NCI-H69 (cell line): ENCODE measurements at regions not wholly inside any gene's neighbourhood (a gene's known extent, or its start where the extent isn't known, plus 50 kb on each side); places are given as distances from the start of the nearest gene placed in this dataset.

Experiments used
- DNase-seq: peaks from one replicate; lab custom pipeline; 2025; lab: John Stamatoyannopoulos, UW

DNA sequence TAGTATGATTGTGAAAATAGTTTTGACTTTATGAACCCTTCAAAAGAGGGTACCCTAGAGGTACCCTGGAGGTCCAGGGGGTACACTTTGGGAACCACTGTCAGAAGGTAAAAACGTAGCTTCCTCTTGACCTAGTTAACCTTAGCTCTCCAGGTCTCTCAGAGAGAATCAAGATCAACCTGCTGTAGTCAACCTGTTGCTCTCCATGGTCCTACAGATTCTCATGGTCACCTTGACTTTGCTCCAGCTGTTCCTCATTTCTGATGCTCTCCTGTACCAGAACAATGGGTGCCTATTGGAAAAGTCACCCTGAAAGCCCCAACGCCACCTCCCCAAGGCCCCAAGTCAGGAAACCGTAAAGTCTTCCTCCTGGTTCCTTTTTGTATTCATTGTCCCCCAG lies 294.4 kb upstream of the CDH4 start:
- DNase-seq = no peak

DNA sequence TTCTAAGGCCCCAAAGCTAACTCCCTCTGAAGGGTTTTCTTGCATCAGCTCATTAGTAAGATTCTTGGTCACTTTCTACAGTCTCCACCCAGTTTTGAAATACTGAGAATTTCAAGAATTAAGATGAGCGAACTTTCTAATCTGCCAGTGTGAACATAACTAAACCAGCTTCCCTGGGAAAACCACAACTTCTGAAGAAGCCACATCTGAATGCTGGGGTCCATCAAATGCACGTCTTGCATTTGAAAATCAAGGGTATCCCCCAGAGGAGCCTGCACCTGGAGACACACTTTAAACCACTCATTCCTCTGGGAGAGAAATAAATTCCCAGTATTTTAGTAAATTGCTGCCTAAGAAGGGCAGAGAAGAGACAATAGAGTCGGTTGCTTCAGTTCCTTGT lies 292.1 kb upstream of the CDH4 start:
- DNase-seq = no peak

DNA sequence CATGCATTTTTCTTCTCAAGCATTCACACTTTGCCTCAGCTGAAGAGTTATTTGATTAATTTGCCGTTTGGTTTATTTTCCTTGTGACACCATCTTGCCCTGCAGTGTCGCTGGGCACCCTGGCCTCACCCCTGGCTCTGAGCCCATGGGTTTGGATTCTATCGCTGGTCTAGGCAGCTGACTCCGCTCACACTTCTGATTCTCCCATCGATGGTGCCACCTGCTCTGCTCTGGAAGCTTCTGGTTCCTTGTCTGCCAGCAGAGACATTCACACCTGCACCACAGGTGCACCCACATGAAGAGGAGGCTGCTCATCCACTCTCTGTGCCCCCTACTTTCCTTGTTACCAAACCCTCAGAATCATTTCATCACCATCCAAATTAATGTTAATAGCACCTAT lies 291.6 kb upstream of the CDH4 start:
- DNase-seq = no peak

DNA sequence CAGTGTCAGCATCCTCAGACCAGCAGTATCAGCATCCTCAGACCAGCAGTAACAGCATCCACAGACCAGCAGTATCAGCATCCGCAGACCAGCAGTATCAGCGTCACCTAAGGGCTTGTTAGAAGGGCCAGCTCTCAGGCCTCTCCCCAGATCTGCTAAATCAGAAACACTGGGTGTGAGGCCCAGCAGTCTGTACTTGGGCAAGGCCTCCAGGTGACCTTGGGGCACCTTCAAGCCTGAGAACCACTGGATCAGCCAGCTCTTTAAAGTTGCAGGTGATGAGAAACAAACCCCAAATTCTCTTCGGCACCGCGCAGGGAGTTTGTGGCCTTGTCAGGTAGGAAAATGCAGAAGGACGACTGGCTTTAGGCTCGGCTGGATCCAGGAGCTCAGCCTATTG lies 290.5 kb upstream of the CDH4 start:
- DNase-seq = no peak

DNA sequence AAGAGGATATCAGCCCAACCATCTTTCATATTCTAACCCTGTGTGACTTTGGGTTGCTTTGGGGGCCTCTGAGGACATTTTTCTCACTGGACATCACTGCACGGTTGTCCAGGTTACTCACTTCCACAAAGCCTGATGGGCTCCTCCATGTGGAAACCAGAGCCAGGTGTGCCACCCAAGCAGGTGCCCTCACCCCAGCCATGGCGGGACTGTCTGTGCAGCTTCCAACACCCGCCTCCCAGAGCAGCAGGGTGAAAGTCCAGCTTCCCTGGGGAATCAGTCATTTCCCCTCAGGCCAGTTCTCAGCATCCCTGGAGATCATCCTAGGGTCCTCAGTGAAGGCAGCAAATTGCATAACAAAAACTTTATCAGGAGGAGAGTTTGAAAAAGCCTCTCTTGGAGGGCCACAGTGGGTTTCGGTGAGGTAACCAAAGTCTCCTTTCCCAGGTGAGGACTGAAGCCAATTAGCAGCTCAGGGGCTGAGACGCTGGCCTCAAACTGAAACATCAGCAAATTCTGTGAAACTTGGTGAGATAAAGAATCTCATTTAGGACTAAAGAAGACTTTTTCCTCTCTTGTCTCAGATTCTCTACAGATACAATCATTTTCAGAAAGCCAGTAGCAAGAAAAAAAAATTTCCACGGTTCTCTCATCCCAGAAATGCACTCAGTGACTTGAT lies 289.6 kb upstream of the CDH4 start:
- no peak for DNase-seq

DNA sequence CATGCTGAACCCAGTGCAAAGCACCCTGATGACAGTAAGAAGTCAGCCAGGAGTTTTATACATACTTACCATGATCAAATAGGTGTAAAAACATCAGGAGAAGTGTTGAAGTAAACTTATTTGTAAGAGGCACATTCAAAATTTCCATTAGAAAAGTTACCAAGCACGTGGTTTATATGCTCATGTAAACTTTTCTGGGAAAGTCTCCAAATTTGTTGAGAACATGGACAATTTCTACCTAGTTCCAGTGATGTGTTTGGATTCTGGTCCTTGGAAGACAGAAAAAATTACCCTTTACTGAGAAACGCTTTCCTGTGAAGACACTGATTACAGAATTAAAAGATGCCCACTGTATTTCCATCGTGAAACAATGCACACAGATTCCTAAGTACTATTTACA lies 288.9 kb upstream of the CDH4 start:
- no peak for DNase-seq

DNA sequence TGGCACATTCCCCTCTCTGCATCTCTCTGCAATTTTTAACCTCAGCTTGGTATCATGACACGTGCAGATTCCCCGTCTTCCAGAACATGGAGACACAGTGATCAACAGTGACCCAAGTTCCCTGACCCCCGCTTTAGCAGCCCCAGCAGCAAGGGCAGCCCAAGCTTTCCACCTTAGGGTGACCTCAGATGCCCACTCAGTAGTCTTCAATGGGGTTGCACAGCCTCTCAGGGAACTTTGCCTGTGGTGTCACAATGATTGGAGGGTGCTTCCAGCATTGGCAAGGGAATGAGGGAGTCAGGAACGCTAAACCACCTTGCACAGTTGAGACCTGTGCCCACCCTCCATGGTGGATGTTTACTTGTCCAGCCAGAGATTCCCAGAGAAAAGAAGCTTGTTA lies 287.1 kb upstream of the CDH4 start:
- DNase-seq = no peak

DNA sequence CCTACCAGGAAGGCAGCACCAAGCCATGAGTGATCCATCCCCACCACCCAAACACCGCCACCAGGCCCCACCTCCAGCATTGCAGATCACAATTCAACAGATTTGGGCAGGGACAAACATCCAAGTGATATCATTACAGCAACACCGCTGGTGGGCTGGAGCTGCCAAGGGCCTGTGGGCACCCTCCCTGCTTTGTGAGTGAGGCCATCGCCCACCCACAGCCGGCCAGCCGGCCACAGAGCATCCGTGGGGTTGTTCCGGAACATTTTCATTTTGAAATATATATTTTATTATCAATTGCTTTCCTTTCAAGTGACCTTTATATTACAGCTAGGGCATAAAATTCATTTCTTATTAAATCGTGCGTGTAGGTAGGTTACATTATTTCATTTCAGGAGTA lies 286.0 kb upstream of the CDH4 start:
- DNase-seq = no peak

DNA sequence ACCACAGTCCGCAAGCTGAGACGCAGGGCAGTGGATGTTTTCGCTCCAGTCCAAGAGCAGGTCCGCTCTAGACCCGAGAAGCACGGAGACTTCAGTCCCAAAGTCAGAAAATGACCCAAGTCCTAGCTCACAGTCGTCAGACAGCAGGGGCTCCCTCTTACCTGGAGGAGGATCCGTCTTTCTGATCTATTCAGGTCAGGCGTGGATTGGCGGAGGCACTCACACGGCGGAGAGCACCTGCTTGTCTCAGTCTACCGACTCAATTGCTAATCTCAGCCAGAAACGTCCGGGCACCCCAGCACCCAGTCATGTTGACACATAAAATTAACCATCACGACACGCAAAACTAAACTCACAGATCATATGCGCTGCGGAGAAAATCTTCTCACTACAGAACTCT lies 285.3 kb upstream of the CDH4 start:
- no peak for DNase-seq

DNA sequence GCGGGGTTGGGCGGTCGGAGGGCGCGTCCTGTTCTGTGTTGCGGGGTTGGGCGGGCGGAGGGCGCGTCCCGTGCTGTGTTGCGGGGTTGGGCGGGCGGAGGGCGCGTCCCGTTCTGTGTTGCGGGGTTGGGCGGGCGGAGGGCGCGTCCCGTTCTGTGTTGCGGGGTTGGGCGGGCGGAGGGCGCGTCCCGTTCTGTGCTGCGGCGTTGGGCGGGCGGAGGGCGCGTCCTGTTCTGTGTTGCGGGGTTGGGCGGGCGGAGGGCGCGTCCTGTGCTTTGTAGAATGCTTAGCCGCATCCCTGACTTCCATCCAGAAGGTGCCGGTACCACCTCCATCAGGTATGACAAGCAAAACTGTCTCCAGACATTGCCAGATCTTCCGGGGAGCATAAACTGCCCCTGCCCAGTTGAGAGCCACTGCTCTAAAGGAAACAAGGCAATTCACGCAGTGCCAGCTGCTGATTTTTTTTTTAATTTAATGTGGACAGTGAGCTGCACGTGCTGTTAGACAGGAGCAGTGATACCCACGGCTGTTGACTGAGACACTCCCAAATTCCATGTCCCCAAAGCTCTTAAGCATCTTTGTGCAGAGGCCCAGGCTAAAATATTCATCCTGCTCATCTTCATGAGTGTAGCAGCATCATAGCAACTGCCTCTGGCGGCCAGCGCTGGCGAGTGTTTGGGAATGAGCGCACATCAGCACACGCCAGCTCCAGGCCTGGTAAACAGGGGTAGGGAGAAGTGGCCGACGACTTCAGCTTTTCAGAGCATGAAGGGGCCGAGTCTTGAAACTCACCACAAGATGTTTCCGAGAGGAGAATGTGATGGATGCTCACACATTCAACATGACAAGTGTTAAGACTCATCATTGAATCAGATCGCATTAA lies 284.4 kb upstream of the CDH4 start:
- DNase-seq = no peak

DNA sequence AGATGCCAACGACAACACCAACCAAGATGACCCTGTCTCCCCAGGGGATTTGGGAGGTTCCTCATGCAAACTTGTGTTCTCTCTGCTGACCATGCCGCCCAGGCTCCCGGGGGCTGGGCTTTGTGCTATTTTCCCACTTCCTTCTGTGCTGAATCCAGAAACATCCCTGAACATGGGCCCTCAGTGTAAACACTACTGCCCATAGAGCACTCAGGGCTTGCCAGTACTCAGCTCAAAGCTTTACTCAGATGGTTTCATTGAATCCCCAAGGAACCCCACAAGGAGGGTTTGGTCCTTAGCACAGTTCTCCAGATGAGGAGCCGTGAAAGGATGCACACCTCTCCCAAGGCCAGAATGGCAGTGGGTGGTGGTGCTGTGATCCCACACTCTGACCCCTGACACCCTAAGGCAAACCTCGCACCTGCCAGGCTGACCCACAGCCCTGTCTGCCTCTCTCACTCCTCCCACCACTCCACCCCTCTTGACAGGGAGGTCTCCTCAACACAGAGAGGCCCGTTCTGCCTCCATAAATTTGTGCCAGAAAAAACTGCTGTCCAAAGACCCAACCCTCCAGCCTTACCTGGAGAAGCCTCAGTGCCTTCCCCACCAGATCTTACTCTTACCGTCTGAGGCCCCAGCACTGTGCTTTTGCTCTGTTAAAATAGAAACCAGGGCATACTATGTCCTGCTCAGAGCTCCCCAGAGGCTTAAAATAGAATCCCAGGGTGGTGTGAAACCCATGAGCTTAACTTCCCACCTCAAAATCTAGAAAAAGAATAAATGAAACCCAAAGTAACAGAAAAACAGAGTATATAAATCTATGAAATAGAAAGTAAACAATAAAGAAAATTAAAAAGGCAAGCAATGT lies 283.0 kb upstream of the CDH4 start:
- no peak for DNase-seq

DNA sequence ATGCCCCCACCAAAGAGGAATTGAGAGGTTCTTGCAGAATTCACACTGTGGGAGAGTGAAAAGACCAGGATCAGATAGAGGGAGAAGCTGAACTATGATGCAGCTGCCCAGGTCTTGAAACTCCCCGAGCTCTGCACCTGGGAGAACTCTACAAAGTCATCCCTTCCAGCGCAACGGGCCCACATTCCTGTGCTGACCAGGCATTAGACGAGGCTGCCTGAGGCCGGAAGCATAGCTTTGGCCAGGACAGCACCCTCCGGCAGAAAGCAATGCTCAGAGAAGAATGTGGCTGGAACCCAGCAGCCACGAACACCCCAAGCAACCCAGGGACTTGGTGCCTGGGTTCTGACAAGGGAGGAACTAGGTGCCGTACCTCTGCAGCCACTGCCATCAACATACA lies 281.5 kb upstream of the CDH4 start:
- DNase-seq = no peak

DNA sequence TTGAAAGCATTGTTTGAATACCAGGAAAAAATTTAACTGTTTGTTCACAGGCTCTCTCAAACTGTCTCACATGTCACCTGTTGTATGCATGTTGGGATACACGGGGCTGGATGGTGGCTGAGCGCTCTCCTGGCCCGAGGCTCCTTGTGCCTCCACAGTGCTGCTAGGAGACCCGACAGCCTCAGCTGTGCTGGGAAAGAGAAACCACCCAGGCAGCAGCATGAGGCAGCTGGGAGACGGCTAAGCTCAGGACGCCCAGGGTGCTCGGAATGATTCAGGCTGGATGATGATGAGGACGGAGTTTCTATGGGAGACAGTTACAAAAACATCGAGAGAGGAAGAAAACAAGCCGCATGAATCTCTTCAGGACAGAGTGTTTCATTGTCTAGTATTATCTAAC lies 278.0 kb upstream of the CDH4 start:
- no peak for DNase-seq

DNA sequence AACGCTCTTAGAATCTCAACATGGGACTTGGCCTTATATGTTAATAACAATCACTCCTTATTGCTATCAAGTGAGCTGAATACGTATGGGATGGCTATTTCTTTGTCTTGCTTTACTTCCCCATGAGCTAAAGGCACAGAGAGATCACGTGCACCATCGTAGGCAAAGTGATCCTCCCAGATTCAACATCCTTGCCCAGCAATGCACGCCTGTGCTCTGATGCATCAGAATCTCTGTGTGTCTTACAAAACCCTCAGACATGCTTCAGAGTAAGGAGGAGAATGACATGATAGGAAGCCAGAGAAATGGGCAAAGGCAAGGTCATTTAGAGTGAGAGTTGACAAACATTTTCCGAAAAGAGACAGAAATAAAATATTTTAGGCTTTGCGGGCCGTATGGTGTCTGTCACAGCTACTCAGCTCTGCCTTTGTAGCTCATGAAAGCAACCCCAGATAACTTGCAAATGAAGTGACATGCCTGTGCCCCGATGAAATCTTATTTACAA lies 277.6 kb upstream of the CDH4 start:
- no peak for DNase-seq

DNA sequence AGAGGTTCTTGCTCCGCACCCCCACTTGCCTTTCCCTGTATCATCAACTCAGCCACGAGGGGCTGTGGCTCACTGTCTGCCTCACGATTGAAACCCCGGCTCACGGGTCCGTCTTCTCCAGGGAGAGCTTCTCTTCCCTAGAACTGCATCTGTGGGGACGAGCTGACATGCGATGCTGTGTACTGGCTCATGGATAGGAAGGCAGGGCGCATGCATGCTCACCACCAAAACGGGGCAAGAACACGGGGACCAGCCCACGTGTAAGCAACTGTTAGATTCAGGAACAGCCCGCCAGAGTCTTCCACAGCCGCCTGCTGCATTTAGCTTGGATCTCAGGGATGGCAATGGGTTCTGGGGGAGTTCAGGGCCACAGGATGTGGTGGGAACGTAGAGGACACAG lies 275.9 kb upstream of the CDH4 start:
- DNase-seq = no peak

DNA sequence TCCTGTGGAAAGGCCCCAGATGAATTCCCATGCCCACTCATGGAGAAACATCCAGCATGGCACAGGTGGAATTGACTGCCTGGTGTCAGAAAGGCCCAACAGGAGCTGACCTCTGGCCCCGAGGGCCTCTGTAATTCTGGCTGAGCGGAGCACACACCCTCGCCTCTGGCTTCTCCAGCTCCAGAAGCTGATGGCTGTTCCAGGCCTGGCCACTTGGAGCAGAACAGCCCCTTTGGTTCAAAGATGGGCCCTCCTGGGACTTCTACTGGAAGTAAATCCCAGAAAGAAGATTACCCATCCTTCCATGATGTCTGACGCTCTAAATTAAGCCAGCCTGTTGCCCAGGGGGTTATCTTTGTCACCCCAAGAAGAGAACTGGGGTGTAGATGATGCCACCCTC lies 275.1 kb upstream of the CDH4 start:
- DNase-seq = no peak

DNA sequence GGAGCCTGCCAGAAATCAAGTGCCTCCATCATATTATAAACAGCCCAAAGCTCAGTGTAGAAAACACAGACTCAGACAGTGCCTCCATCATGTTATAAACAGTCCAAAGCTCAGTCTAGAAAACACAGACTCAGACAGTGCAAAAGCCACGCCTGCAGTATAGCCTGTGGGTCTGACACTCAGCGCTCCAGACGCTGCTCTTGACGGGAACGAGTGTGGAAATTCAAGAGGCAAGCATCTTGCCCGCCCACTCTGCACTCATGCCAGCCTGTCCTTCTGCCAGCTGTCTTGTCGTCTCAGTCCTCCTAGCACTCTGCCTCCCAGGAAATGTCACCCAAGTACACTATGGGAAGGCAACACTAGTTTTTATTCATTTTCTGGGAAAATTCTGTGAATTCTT lies 274.2 kb upstream of the CDH4 start:
- no peak for DNase-seq

DNA sequence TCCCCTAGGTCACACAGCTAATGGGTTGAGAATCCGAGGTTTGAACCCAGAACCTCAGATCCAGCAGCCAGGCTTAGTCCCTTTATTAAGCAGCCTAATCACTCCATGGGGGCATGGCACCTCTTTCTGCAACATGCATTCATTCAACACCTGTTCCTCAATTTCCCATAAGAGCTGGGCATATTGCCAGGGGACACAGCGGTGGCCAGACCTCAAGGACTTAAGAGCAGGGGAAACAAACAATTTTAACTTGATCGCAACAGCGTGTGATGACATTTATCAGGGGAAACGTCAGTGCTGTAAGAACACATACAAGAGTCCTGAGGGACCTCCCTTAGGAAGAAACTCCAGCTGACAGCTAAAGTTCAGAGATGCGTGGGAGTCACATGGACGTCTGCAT lies 267.4 kb upstream of the CDH4 start:
- peak; percentile 0 for DNase-seq

DNA sequence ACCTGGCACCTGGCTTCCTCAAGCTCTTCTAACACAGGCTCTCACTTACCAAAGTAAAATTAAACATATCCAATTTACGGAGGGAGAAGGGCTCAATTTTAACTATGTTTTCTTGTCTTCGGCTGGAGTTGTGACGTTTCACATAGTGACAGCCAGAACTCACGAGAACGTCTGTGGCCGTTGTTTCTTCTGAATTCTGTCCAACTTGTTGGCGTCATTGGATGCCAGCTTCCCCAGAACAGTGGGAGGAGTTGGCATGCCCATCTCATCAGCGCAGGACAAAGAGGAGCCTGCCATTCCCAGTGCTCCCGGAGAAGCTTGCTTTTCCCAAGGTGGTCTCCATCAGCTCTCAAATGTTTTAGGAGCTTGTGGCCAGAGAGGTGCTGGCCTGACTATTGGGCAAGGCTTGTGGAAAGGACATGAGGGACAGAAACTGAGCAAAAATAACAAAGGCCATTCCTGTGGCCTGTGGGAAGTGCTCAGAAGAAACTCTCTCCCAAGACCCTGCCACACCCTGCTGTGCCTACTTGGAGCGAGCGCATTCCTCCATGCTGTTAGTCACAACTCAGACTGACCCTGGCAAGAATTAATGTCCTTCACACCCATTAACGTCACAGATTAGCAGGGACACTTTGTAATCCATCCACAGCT lies 265.4 kb upstream of the CDH4 start:
- DNase-seq = no peak

DNA sequence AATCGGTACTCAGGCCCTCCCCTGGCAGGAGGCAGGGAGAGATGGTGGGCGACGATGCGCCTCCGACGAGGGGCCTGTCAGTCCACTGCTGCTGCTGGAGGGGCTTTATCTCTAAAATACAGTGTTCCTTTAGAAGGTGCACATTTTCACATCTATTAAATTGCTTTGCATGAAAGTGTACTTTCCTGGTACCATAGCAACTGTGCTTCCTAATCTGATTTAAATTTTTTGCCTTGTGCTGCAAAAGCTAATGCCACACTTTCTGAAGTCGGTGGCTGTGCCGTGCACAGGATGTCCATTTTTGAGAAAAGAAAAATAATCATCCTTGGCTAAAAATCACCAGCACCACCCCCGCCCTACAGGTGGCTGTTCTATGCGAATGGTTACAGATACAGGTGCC lies 262.0 kb upstream of the CDH4 start:
- no peak for DNase-seq

DNA sequence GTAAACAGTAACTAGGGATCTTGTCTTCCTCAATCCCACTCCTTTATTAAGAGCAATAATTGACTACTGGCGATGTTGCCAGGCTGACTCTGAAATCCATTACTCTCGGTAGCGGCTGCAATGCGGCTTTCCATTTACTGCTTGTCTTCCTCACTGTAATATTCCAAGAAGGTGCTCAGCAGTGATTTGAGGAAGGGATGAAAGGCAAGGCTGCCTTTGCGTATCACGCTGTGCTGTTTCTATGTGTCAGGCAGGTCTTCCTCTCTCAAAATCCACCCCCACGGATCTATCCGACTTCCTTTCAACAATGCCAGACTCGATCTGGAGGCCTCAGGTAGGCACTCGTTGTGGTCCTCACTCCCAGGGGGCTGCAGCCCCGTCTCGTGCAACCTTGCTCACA lies 261.4 kb upstream of the CDH4 start:
- no peak for DNase-seq

DNA sequence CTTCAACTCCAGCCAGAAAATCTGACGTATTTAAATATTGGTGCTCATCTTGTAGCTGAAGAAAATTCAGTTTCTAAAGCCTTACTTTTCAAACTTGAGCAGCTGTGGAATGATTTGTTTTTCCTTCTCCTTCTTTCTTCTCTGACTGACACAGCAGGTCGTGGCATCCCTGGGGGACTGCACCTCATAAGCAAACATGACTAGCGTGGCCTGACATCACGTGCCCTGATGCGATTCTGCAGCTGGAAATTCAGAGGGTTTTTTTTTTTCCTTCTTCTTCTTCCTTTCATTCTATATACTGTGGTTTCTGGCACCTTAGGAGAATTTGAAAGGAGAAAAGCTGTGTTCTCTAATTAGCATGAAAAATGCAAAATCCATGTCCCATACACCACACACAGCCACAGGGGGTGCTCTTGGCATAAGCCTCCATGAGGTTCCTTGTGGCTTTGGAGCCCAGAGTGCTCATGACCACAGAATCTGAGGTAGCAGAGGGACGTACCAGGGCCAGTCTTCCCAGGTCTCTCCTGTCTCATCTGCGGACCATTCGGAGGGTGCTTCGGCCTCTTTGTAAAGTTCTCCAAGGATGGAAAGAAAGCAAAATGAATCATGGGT lies 258.5 kb upstream of the CDH4 start:
- no peak for DNase-seq
